Omental fat pad (tissue), 3 donors: ENCODE measurements at regions not wholly inside any gene's neighbourhood (a gene's known extent, or its start where the extent isn't known, plus 50 kb on each side); places are given as distances from the start of the nearest gene placed in this dataset.
A peak's percentile ranks its signal among the peaks of the same experiment; 100 is the strongest.

Experiments used
- ATAC-seq: fragments of 150-250 bp; one replicate; pipeline ENCODE4 v1.9.1; 2016; ENCODE audit warnings: mild to moderate bottlenecking, moderate library complexity; ENCODE audit not compliant: low FRiP score
- DNase-seq: peaks from one replicate; pipeline ENCODE4 v3.0.0-alpha.2; 2019; ENCODE audit warnings: low spot score
- TF ChIP-seq, protein P1 (sequence below), 3 donors: fragments of 450-650 bp; IDR thresholded peaks; one replicate each; pipeline ENCODE4 v1.5.1; 2016 to 2017; ENCODE audit warnings: antibody characterized with exemption in 3 of 3, mild to moderate bottlenecking in 3 of 3, moderate library complexity in 2 of 3

DNA sequence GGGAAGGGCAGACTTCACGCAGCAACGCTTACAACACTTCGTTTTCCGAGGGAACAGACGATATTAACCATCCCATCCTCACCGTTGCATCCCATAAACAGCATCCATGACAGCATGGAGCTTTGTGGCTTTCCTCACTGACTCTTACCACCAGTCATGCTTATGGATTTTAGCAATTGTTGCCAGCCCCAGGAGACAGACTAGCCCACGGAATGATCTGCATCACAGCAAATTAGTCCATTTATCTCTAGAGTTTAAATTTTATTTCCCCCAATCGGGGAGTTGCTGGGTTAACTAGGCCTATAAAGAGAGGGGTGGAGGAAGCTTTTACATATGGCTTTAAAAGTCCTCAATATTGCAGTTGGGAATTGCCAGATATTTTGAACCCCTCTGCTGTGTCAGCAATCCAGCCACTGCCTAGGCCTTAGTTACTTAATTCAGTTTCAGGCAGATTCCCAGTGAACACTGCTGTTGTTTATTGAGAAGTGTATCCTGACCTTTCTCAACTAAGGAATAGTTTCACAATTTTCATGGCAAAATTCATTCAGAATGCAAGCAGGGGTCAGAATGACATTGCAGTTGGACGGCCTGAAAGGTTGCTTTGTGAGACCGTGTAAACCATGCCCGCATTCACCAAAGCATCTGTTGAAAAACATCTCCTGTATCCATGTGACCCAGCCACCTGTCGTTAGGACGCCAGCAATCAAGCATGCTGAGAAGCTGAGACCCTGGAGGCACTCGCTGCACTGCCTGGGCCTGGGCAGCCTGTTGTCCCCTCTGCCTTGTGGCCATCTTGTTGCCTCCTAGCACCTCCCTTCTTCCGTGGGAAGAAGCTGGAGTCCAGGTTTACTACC is 397.4 kb upstream of the TPM1 start:
- TF ChIP-seq, protein P1, sequence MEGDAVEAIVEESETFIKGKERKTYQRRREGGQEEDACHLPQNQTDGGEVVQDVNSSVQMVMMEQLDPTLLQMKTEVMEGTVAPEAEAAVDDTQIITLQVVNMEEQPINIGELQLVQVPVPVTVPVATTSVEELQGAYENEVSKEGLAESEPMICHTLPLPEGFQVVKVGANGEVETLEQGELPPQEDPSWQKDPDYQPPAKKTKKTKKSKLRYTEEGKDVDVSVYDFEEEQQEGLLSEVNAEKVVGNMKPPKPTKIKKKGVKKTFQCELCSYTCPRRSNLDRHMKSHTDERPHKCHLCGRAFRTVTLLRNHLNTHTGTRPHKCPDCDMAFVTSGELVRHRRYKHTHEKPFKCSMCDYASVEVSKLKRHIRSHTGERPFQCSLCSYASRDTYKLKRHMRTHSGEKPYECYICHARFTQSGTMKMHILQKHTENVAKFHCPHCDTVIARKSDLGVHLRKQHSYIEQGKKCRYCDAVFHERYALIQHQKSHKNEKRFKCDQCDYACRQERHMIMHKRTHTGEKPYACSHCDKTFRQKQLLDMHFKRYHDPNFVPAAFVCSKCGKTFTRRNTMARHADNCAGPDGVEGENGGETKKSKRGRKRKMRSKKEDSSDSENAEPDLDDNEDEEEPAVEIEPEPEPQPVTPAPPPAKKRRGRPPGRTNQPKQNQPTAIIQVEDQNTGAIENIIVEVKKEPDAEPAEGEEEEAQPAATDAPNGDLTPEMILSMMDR (IDR thresholded peaks at IDR 0.05) = no peak
- DNase-seq (no peak), ATAC-seq (peak; percentile 48)

GRCh38 chr15:62647202-62647842 is 395.2 kb upstream of the TPM1 start:
- TF ChIP-seq, protein P1 (IDR thresholded peaks at IDR 0.05) = no peak
- ATAC-seq (no peak), DNase-seq (no peak)

GRCh38 chr15:62647843-62648505 is 394.6 kb upstream of the TPM1 start:
- TF ChIP-seq, protein P1 (IDR thresholded peaks at IDR 0.05) = no peak
- ATAC-seq (no peak), DNase-seq (no peak)

GRCh38 chr15:62648954-62649353 is 393.6 kb upstream of the TPM1 start:
- ATAC-seq = no peak
- TF ChIP-seq, protein P1 (IDR thresholded peaks at IDR 0.05) = no peak
- DNase-seq = no peak

DNA sequence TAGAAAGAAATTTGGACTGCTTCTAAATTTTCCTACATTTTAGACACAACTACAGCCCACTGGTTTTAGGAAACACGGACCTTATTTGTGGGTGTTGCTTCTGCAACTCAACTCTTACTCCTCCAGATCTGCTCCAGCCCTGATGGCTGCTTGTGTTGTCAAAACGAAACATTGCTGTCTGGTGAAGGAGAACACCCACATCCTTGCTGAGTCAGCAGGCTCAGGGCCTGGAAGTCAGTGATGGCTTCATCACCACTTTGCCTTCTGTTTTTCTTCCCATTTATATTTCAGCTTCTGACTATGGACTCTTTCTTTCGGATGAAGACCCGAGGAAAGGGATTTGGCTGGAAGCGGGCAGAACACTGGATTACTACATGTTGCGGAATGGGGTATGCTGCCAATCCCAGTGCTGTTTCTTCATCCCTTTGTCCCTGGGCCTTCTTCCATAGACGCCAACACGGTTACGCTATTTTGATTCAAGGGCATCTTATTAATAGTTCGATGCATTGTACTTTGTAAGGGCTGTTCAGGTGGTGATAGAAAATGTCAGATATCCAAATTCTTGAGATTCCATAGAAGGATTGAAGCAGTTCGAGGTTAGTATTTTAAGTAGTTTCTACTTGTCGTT is 392.6 kb upstream of the TPM1 start:
- TF ChIP-seq, protein P1 (IDR thresholded peaks at IDR 0.05) = no peak
- DNase-seq (no peak), ATAC-seq (no peak)

DNA sequence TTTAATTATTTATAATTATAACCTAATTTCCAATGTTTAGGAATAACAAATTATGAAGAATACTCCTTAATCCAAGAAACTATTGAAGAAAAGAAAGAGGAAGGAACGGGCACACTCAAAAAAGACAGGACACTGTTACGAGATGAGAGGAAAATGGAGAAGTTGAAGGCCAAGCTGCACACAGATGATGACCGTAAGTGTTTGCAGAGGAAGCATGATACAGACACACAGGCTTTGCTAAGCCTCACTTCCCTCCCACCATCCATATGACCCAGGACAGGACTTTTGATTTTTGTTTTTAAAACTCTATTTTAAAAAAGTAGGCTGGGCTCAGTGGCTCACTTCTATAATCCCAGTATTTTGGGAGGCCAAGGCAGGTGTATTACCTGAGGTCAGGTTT is 389.4 kb upstream of the TPM1 start:
- no peak for ATAC-seq
- DNase-seq = no peak
- TF ChIP-seq, protein P1 (IDR thresholded peaks at IDR 0.05) = no peak
